ENCODE measurements at regions not wholly inside any gene's neighbourhood (a gene's known extent, or its start where the extent isn't known, plus 50 kb on each side); places are given as distances from the start of the nearest gene placed in this dataset.

DNA sequence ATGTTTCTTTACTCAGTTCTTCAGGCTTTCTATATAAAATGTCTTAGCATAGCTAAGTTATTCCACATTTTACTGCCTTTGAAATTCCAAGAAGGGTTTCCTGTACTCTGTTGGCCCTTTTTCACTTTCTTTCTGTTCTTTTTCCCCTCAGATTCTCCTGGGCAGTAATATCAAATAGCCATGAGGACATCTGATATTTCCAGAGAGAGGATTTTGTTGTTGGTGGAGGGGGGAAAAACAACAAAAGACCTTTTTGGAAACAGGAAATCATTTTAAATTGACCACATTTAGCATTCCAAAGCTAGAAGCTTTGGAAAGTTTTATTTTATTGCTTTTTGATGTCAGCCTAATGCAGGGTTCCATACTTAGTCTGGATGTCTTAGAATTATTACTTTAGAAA, 445.4 kb downstream of the GJA1 start (continued):
- no peak for TF ChIP-seq HOXA3 (CRISPR knock-in tag; IDR thresholded peaks at IDR 0.05)
- TF ChIP-seq TFDP1 (CRISPR knock-in tag; IDR thresholded peaks at IDR 0.05; ENCODE audit: borderline replicate concordance): no peak

GRCh38 chr6:121881974-121882667, 446.7 kb downstream of the GJA1 start:
- H3K9ac ChIP-seq (ENCODE audit: insufficient read depth, low read depth, low read length): no peak overlapping the region
- no peaks in the 10 kb centered on the region for H3K9me3 ChIP-seq (ENCODE audit: low read length)
- no peak for FAIRE-seq
- no peak for ATAC-seq
- 2% methylated on average over 2 of the region's 2 CpGs for WGBS (ENCODE audit: low lambda C conversion rate)
- no peak overlapping the region for H3K27ac ChIP-seq (ENCODE audit: extremely low read length, insufficient read depth, low read length)
- intact Hi-C loops (cut with micrococcal nuclease; ENCODE audit: unreplicated experiment): no loop called here
- no peak overlapping the region for H3K4me3 ChIP-seq (replicated peaks in 1 of 3; ENCODE audit: insufficient read depth in 1 of 3, low read depth in 2 of 3, low read length in 3 of 3)
- H3K79me2 ChIP-seq (ENCODE audit: insufficient read depth, low read length): no peaks in the 10 kb centered on the region
- H3K36me3 ChIP-seq (replicated peaks in 1 of 2; ENCODE audit: control insufficient read depth in 1 of 2, insufficient read depth in 2 of 2, low read length in 2 of 2): no peaks in the 10 kb centered on the region
- no peaks in the 10 kb centered on the region for H4K20me1 ChIP-seq (ENCODE audit: insufficient read depth, low read length)
- H2AFZ ChIP-seq (ENCODE audit: low read length): no peak overlapping the region
- no peak for DNase-seq (ENCODE audit: low spot score)
- POLR2A ChIA-PET: no interaction called here
- CTCF ChIA-PET (ENCODE audit: low intra/inter-chr PET ratio, low total read pairs): no interaction called here
- no TSS peak for BruUV-seq (replicated peaks)
- H3K4me2 ChIP-seq (ENCODE audit: low read depth, low read length): no peak overlapping the region
- in situ Hi-C loops (cut with HindIII; ENCODE audit: extremely low pct_ligation_motif_present, low pct_unique_long_range_greater_than_20kb): no loop called here
- H3K4me1 ChIP-seq (ENCODE audit: insufficient read depth, low read length): peaks cover 15% of the 10 kb centered on the region
- H3K27me3 ChIP-seq (ENCODE audit: control insufficient read depth in 1 of 2, insufficient read depth in 2 of 2, low read length in 2 of 2): no peaks in the 10 kb centered on the region
- TF ChIP-seq EP300 (IDR thresholded peaks at IDR 0.05; ENCODE audit: low read depth in 2 of 2, low read length in 2 of 2) (no peak), EP300 (CRISPR knock-in tag; IDR thresholded peaks at IDR 0.05; ENCODE audit: borderline replicate concordance) (no peak), ATAD3A (CRISPR knock-in tag; IDR thresholded peaks at IDR 0.05) (no peak), ZC3H4 (CRISPR knock-in tag; IDR thresholded peaks at IDR 0.05; ENCODE audit: borderline replicate concordance) (no peak), ZNF282 (IDR thresholded peaks at IDR 0.05; ENCODE audit: partially characterized antibody) (no peak), THYN1 (CRISPR knock-in tag; IDR thresholded peaks at IDR 0.05; ENCODE audit: borderline replicate concordance, low read depth) (no peak), ZNF530 (CRISPR knock-in tag; IDR thresholded peaks at IDR 0.05; ENCODE audit: low read depth) (no peak), AKNA (CRISPR knock-in tag; IDR thresholded peaks at IDR 0.05; ENCODE audit: borderline replicate concordance) (no peak), NCOA1 (CRISPR knock-in tag; IDR thresholded peaks at IDR 0.05) (no peak), BCL6 (CRISPR knock-in tag; IDR thresholded peaks at IDR 0.05) (no peak), NR1H2 (CRISPR knock-in tag; IDR thresholded peaks at IDR 0.05; ENCODE audit: borderline replicate concordance, low read depth) (no peak), MBNL3 (CRISPR knock-in tag; conservative IDR thresholded peaks at IDR 0.05) (no peak), ZNF773 (CRISPR knock-in tag; IDR thresholded peaks at IDR 0.05; ENCODE audit: borderline replicate concordance) (no peak)
- TF ChIP-seq, protein P1, sequence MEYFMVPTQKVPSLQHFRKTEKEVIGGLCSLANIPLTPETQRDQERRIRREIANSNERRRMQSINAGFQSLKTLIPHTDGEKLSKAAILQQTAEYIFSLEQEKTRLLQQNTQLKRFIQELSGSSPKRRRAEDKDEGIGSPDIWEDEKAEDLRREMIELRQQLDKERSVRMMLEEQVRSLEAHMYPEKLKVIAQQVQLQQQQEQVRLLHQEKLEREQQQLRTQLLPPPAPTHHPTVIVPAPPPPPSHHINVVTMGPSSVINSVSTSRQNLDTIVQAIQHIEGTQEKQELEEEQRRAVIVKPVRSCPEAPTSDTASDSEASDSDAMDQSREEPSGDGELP (IDR thresholded peaks at IDR 0.05; ENCODE audit: borderline replicate concordance, low read depth): no peak
- TF ChIP-seq, protein P2, sequence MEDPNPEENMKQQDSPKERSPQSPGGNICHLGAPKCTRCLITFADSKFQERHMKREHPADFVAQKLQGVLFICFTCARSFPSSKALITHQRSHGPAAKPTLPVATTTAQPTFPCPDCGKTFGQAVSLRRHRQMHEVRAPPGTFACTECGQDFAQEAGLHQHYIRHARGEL (CRISPR knock-in tag; IDR thresholded peaks at IDR 0.05): no peak
